ENCODE measurements at regions not wholly inside any gene's neighbourhood (a gene's known extent, or its start where the extent isn't known, plus 50 kb on each side); places are given as distances from the start of the nearest gene placed in this dataset.
A peak's percentile ranks its signal among the peaks of the same experiment; 100 is the strongest.

- ATAC-seq (no peak), DNase-seq (no peak)
- intact Hi-C loops (cut with micrococcal nuclease) = no loop called here
Measured at GRCh38 chr2:163375070-163375469, 360.7 kb downstream of the FIGN start.

GRCh38 chr2:163374282-163374681 is 361.5 kb downstream of the FIGN start:
- DNase-seq (no peak), ATAC-seq (no peak)
- intact Hi-C loops (cut with micrococcal nuclease) = no loop called here

DNA sequence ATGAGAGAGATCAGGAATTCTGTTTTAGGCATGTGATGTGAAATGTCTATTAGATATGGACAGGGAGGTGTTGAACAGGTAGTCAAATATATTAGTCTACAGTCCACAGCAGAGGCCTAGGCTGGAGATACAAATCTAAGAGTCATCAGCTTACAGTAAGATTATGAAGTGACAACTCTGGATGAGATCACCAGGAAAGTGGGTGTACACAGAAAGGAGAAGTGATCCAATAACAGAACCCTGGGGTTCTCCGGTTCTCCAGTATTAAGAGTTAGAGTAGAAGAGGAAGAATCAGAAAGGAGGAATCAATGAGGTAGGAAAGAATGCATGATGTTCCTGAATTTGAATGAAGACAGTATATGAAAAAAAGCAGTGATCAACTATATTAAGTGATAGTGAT is 362.3 kb downstream of the FIGN start:
- ATAC-seq (no peak), DNase-seq (no peak)
- intact Hi-C loops (cut with micrococcal nuclease) = no loop called here

GRCh38 chr2:163370169-163370886 is 365.5 kb downstream of the FIGN start:
- intact Hi-C loops (cut with micrococcal nuclease) = no loop called here

GRCh38 chr2:163369111-163369510 is 366.7 kb downstream of the FIGN start:
- ATAC-seq = no peak

More at GRCh38 chr2:163370169-163370886, 365.5 kb downstream of the FIGN start:
- ATAC-seq (no peak), DNase-seq (no peak)

GRCh38 chr2:163368655-163369054 is 367.2 kb downstream of the FIGN start:
- ATAC-seq = no peak
- intact Hi-C loops (cut with micrococcal nuclease) = no loop called here
- no peak for DNase-seq

More at GRCh38 chr2:163369111-163369510, 366.7 kb downstream of the FIGN start:
- intact Hi-C loops (cut with micrococcal nuclease) = no loop called here
- no peak for DNase-seq

DNA sequence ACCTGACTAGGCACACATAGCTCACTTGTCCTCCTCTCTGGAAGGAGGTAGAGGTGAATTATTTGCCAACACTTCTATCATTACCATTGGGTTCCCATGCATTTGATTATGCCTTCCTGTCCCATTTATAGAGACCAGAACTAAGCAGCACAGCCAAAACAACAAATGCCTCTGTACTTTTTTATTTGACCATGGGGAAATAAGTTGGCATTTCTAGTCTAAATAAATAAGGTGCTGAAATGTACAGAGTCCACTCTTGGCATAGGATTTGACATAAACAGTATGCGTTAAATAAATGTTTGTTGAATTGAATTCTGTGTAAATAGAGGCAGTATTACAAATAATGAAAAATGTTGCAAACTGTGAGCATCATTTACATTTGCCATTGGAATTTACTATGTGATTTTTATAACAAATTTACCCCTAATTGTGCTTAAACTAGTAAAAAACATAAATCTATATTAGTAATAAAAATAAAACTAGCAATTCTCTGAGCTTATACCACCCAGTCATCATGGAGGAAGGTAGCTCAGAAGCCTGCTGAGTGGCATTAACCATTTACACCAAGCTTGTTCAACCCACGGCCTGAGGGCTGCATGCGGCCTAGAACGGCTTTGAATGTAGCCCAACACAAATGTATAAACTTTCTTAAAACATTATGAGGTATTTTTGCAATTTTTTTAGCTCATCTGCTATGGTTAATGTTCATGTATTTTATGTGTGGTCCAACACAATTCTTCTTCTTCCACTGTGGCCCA is 367.8 kb downstream of the FIGN start:
- ATAC-seq (no peak), DNase-seq (no peak)
- intact Hi-C loops (cut with micrococcal nuclease) = no loop called here

DNA sequence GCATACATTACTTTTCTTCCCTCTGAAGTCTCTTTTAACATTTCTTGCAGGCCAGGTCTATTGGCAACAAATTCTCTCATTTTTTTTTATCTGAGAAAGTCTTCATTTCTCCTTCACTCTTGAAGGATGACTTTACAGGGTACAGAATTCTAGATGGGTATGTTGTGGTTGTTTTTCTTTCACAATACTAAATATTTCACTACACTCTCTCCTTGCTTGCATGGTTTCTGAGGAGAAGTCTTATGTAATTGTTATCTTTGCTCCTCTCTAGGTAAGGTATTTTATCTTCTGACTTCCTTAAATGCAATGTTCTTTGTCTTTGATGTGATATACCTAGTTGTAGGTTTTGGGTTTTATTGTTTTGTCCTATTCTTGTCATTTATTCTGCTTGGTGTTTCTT is 371.1 kb downstream of the FIGN start:
- DNase-seq (no peak), ATAC-seq (no peak)
- intact Hi-C loops (cut with micrococcal nuclease) = no loop called here

DNA sequence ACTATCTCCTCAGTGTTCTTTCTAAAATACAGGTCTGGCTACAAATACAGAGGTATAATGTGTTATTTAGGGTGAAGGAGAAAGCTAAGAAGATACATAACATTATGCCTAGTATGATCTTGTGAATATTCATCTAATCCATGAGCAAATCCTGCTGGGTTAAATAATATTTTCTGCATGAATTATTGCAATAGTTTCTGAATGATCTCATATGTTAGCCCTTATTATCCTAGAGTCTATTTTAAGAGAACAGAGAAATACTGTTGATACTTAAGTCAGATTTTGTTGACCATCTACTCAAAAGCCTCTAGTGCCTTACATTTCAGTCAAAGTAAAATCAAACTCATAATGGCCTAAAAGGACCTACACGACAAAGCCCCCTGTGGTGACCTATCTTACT is 382.3 kb downstream of the FIGN start:
- no peak for DNase-seq
- intact Hi-C loops (cut with micrococcal nuclease) = no loop called here
- ATAC-seq = no peak

- intact Hi-C loops (cut with micrococcal nuclease) = no loop called here
- no peak for DNase-seq
Measured at GRCh38 chr2:163351966-163352365, 383.8 kb downstream of the FIGN start.

GRCh38 chr2:163351143-163351542 is 384.7 kb downstream of the FIGN start:
- intact Hi-C loops (cut with micrococcal nuclease) = no loop called here
- ATAC-seq (no peak), DNase-seq (no peak)

More at GRCh38 chr2:163351966-163352365, 383.8 kb downstream of the FIGN start:
- no peak for ATAC-seq

DNA sequence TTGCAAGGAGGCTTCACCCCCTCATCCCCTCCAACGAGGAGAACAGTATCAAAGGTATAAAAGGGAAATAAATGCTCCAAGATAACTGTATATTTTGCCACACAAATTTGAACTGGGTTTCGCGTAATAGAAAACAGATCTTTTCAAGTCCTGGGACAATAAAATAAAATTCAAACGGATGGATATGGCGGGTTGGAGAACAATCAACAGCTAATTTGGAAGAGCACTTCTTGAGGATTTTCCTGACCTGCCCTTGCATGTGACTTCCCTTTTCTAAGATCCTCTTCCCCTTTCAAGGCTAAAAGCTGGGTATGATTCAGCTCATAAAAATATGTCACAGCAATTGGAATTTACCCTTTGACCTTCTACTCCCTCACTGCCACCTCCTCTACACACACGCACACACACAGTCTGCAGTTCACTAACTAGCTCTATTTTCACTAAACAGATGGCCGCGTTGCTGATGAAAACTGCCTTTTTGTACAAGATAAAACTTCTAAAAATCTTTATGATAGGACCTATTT is 386.9 kb downstream of the FIGN start:
- intact Hi-C loops (cut with micrococcal nuclease) = loop anchor here (5.0 to 10.0 kb wide), 2 partner anchors 713 to 1076 kb away; no protein-coding TSS in a partner anchor
- no peak for DNase-seq
- ATAC-seq = peak; percentile 24

DNA sequence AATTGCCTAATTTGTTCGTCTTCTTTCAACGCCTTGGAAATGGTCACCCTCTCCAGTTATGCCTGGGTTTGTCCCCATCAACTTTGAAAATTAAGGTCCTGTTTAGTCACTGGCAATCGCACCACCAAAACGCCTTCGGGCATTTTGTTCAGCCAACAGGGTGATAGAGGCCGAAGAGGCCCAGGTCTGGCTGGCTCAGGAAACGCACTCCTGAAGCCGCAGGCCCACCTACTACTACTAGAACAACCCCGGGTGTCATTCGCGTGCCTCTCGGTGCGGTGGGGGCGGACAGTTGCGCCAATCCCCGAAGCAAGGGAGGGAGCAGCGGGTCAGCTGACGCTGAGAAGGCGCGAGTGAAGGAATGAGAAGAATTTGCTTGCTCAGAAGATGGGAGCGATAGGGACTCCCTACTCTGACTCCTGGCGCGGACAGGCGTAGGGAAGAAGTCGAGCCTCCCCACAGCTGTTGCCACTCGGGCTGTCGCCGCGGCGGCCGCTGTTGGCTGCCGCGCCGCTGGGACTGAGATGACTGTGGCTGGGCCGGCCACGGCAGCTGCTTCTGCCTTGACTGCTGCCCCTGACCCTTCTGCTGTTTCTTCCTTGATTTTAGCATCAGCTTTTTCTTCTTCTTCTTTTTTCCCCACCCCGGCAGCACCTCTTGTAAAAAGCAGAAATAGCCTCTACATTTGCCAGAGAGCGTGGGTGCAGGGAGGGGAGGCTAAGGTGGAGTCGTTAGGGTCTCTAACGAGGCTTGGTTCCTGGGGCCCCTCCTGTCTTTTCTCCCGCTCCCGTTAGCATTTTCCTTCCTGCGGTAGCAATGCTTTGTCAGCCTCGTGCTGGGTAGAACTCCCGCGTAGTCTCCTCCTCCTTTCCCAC is 387.6 kb downstream of the FIGN start:
- ATAC-seq (peak; percentile 99), DNase-seq (peak; percentile 86)
- intact Hi-C loops (cut with micrococcal nuclease) = loop anchor here (5.0 to 10.0 kb wide), 2 partner anchors 714 to 1077 kb away; no protein-coding TSS in a partner anchor

- intact Hi-C loops (cut with micrococcal nuclease) = loop anchor here (5.0 to 10.0 kb wide), 2 partner anchors 716 to 1079 kb away; no protein-coding TSS in a partner anchor
- DNase-seq (no peak), ATAC-seq (no peak)
Measured at GRCh38 chr2:163345795-163346573, 389.8 kb downstream of the FIGN start.

- intact Hi-C loops (cut with micrococcal nuclease) = loop anchor here (10.0 kb wide), 1 partner anchor 1081 kb away; no protein-coding TSS in a partner anchor
- DNase-seq (no peak), ATAC-seq (no peak)
Measured at GRCh38 chr2:163343316-163343715, 392.5 kb downstream of the FIGN start.

- DNase-seq (no peak), ATAC-seq (no peak)
- intact Hi-C loops (cut with micrococcal nuclease) = loop anchor here (10.0 kb wide), 1 partner anchor 1083 kb away; no protein-coding TSS in a partner anchor
Measured at GRCh38 chr2:163341426-163341825, 394.4 kb downstream of the FIGN start.

DNA sequence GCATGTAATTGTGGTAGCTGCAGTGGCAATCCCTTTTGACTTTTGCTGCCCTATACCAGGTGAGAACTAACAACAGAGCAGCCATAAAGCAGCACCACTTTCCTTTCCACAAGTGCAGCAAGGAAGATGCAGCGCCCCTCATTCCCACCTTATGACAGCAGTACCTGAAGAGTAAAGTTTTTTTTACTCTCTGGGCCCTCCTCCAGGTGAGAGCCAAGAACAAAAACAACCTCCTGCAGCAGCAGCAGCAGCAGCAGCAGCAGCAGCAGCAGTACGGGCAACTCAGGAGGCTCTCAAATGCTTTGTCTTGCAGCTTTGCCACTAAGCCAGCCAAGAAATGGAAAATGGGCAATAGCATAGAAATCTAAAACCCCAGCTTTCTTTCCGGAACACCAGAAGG is 397.5 kb downstream of the FIGN start:
- intact Hi-C loops (cut with micrococcal nuclease) = no loop called here
- DNase-seq (no peak), ATAC-seq (no peak)

GRCh38 chr2:163324677-163325076 is 411.1 kb downstream of the FIGN start:
- ATAC-seq = no peak
- no peak for DNase-seq
- intact Hi-C loops (cut with micrococcal nuclease) = no loop called here

Data from left ventricle myocardium superior (tissue), 1 donor.